H1 (cell line): ENCODE measurements at regions not wholly inside any gene's neighbourhood (a gene's known extent, or its start where the extent isn't known, plus 50 kb on each side); places are given as distances from the start of the nearest gene placed in this dataset.

Experiments used
- CTCF ChIA-PET: fragments of 300-600 bp; sonication (Branson Sonifier 250); formaldehyde crosslinking; loops from one replicate; lab custom pipeline; 2021; ENCODE audit not compliant: partially characterized antibody; lab: Charles Lee
- POLR2A ChIA-PET: fragments of 300-600 bp; sonication (Branson Sonifier 250); formaldehyde crosslinking; loops from one replicate; lab custom pipeline; 2021; ENCODE audit warnings: inconsistent platforms; ENCODE audit not compliant: partially characterized antibody; lab: Charles Lee
- DNase-seq, 2 experiments: peaks; one replicate each; pipeline versions ENCODE4 v3.0.0 to v3.0.0-alpha.2; 2010 to 2022; ENCODE audit warnings: low spot score in 2 of 2, low read depth in 1 of 2, mixed read lengths in 1 of 2
- FAIRE-seq: peaks from 2 replicates; lab custom pipeline; 2011; peaks lifted over from hg19 to GRCh38; lab: Jason Lieb, UNC
- H2AFZ ChIP-seq: 2 replicates; pipeline ENCODE4 v1.8.1; 2012; ENCODE audit warnings: low read length, inconsistent platforms
- H2AK5ac ChIP-seq: 2 replicates; pipeline ENCODE4 v1.6.1; 2013; ENCODE audit warnings: low read depth, low read length
- H2BK120ac ChIP-seq: replicated peaks from 2 replicates; pipeline ENCODE3; 2013; ENCODE audit warnings: low read depth, low read length, inconsistent platforms
- H2BK12ac ChIP-seq: 2 replicates; pipeline ENCODE4 v1.6.1; 2013; ENCODE audit warnings: low read depth, low read length
- H2BK15ac ChIP-seq: 2 replicates; pipeline ENCODE4 v1.6.1; 2013; ENCODE audit warnings: low read length
- H2BK20ac ChIP-seq: 2 replicates; pipeline ENCODE4 v1.6.1; 2013; ENCODE audit warnings: low read length
- H2BK5ac ChIP-seq: 2 replicates; pipeline ENCODE4 v1.6.1; 2013; ENCODE audit warnings: low read depth, low read length
- H3K14ac ChIP-seq: 2 replicates; pipeline ENCODE4 v1.6.1; 2013; ENCODE audit warnings: inconsistent platforms; ENCODE audit not compliant: insufficient read length
- H3K18ac ChIP-seq: 2 replicates; pipeline ENCODE4 v1.6.1; 2013; ENCODE audit warnings: low read length; ENCODE audit errors: extremely low read depth
- H3K23ac ChIP-seq: 2 replicates; pipeline ENCODE4 v1.6.1; 2013; ENCODE audit warnings: inconsistent platforms; ENCODE audit not compliant: insufficient read length
- H3K23me2 ChIP-seq: 2 replicates; pipeline ENCODE4 v1.6.1; 2013; ENCODE audit warnings: low read depth, low read length
- H3K27ac ChIP-seq: 2 replicates; pipeline ENCODE4 v1.6.1; 2011; ENCODE audit warnings: low read depth, low read length, inconsistent platforms
- H3K27me3 ChIP-seq, 4 experiments: replicated peaks in 1 of 4; 1 replicate in 1 of 4; 2 replicates in 3 of 4; pipeline versions ENCODE4 v1.6.1 to v1.8.1; 2011 to 2013; ENCODE audit warnings: low read length in 3 of 4, mild to moderate bottlenecking in 3 of 4, inconsistent platforms in 2 of 4, mixed read lengths in 2 of 4, moderate library complexity in 1 of 4; ENCODE audit not compliant: control insufficient read depth in 3 of 4, insufficient read depth in 3 of 4; ENCODE audit errors: extremely low read depth in 1 of 4
- H3K36me3 ChIP-seq, 4 experiments: 2 replicates each; pipeline versions ENCODE4 v1.6.1 to v1.8.1; 2011 to 2013; ENCODE audit warnings: mild to moderate bottlenecking in 4 of 4, low read length in 3 of 4, moderate library complexity in 2 of 4, control low read depth in 1 of 4, inconsistent platforms in 1 of 4; ENCODE audit not compliant: insufficient read depth in 4 of 4, control insufficient read depth in 2 of 4
- H3K4ac ChIP-seq: replicated peaks from 2 replicates; pipeline ENCODE3; 2013; ENCODE audit warnings: low read length, low read depth, mixed read lengths, inconsistent platforms; ENCODE audit not compliant: insufficient read length
- H3K4me1 ChIP-seq, 4 experiments: replicated peaks in 1 of 4; 1 replicate in 1 of 4; 2 replicates in 3 of 4; pipeline versions ENCODE4 v1.6.1 to v1.8.1; 2011 to 2013; ENCODE audit warnings: low read length in 3 of 4, inconsistent platforms in 2 of 4, mixed read lengths in 1 of 4; ENCODE audit not compliant: insufficient read depth in 4 of 4, control insufficient read depth in 3 of 4
- H3K4me2 ChIP-seq, 2 experiments: 2 replicates each; pipeline versions ENCODE4 v1.6.1 to v1.8.1; 2011 to 2013; ENCODE audit warnings: low read depth in 2 of 2, low read length in 2 of 2, control low read depth in 1 of 2, inconsistent platforms in 1 of 2, mild to moderate bottlenecking in 1 of 2; ENCODE audit not compliant: insufficient read depth in 1 of 2
- H3K4me3 ChIP-seq, 4 experiments: fragments of 200-600, 300-600 bp in 1 of 4; sonication (generic), shearing (Covaris generic), sonication (Bioruptor Twin) in 1 of 4; 2 replicates each; pipeline versions ENCODE4 v1.5.1 to v1.8.1; 2011 to 2016; ENCODE audit warnings: low read length in 4 of 4, low read depth in 3 of 4, control low read depth in 2 of 4, inconsistent platforms in 2 of 4, mild to moderate bottlenecking in 2 of 4, mixed read lengths in 1 of 4, moderate library complexity in 1 of 4; ENCODE audit not compliant: insufficient read depth in 2 of 4; ENCODE audit errors: extremely low read depth in 1 of 4
- H3K56ac ChIP-seq: replicated peaks from 2 replicates; pipeline ENCODE3; 2013; ENCODE audit warnings: low read depth, mild to moderate bottlenecking, mixed read lengths, low read length, inconsistent platforms; ENCODE audit not compliant: insufficient read length
- H3K79me1 ChIP-seq: 2 replicates; pipeline ENCODE4 v1.6.1; 2013; ENCODE audit warnings: low read depth, low read length, control low read depth
- H3K79me2 ChIP-seq, 2 experiments: 2 replicates each; pipeline versions ENCODE4 v1.6.1 to v1.8.1; 2012 to 2013; ENCODE audit warnings: low read length in 2 of 2, mild to moderate bottlenecking in 2 of 2, inconsistent platforms in 1 of 2; ENCODE audit not compliant: insufficient read depth in 2 of 2, control insufficient read depth in 1 of 2
- H3K9ac ChIP-seq, 4 experiments: replicated peaks in 1 of 4; 1 replicate in 1 of 4; 2 replicates in 3 of 4; pipeline versions ENCODE4 v1.6.1 to v1.8.1; 2011 to 2013; ENCODE audit warnings: low read depth in 3 of 4, low read length in 3 of 4, control low read depth in 2 of 4, mild to moderate bottlenecking in 2 of 4, moderate library complexity in 2 of 4, inconsistent platforms in 1 of 4; ENCODE audit errors: extremely low read depth in 1 of 4
- H3K9me3 ChIP-seq, 2 experiments: 2 replicates each; pipeline versions ENCODE4 v1.6.1 to v1.8.1; 2012 to 2013; ENCODE audit warnings: mild to moderate bottlenecking in 2 of 2, moderate library complexity in 2 of 2, control low read depth in 1 of 2, inconsistent platforms in 1 of 2, low read depth in 1 of 2, low read length in 1 of 2, mixed read lengths in 1 of 2; ENCODE audit not compliant: insufficient read depth in 2 of 2
- H4K20me1 ChIP-seq, 2 experiments: replicated peaks in 1 of 2; 2 replicates each; pipeline versions ENCODE3 to v1.8.1; 2011 to 2013; ENCODE audit warnings: inconsistent platforms in 2 of 2, low read length in 2 of 2, mild to moderate bottlenecking in 1 of 2; ENCODE audit not compliant: insufficient read depth in 2 of 2, control insufficient read depth in 1 of 2
- H4K5ac ChIP-seq: 2 replicates; pipeline ENCODE4 v1.6.1; 2013; ENCODE audit warnings: low read length, low read depth, mixed read lengths, inconsistent platforms; ENCODE audit not compliant: insufficient read length
- H4K8ac ChIP-seq: 2 replicates; pipeline ENCODE4 v1.8.0; 2013; ENCODE audit warnings: mild to moderate bottlenecking, moderate library complexity, low read length, inconsistent platforms; ENCODE audit not compliant: insufficient read depth; ENCODE audit errors: extremely low read depth
- H4K91ac ChIP-seq: replicated peaks from 2 replicates; pipeline ENCODE3; 2013; ENCODE audit warnings: low read length, mixed read lengths, inconsistent platforms; ENCODE audit not compliant: insufficient read length
- ATF2 ChIP-seq: IDR thresholded peaks from 2 replicates; pipeline ENCODE4 v1.6.1; 2012; ENCODE audit warnings: low read length, inconsistent platforms
- CBX5 ChIP-seq: fragments of 300-800, 300-1000 bp; sonication (generic); IDR thresholded peaks from 2 replicates; pipeline ENCODE4 v1.7.1; 2016; ENCODE audit warnings: antibody characterized with exemption, low read length, low read depth
- EP300 ChIP-seq, 2 experiments: IDR thresholded peaks; 1 replicate in 1 of 2; 2 replicates in 1 of 2; pipeline ENCODE4 v1.6.1; 2011 to 2012; ENCODE audit warnings: low read depth in 2 of 2, low read length in 2 of 2, mild to moderate bottlenecking in 2 of 2, borderline replicate concordance in 1 of 2, inconsistent platforms in 1 of 2, moderate library complexity in 1 of 2
- HDAC2 ChIP-seq, 2 experiments: fragments of 300-600 bp in 1 of 2; sonication (generic) in 1 of 2; IDR thresholded peaks; 2 replicates each; pipeline ENCODE4 v1.6.1; 2011 to 2012; ENCODE audit warnings: low read depth in 2 of 2, low read length in 2 of 2, mild to moderate bottlenecking in 2 of 2, moderate library complexity in 2 of 2, borderline replicate concordance in 1 of 2, inconsistent platforms in 1 of 2
- JUN ChIP-seq: IDR thresholded peaks from 2 replicates; pipeline ENCODE4 v1.6.1; 2011; ENCODE audit warnings: low read depth, mild to moderate bottlenecking, improper control_type of control experiment, low read length
- PHF8 ChIP-seq: fragments of 200-600 bp; sonication (generic); conservative IDR thresholded peaks from 2 replicates; pipeline ENCODE4 v1.7.1; 2012; ENCODE audit warnings: low read depth, mild to moderate bottlenecking, inconsistent platforms, low read length, moderate library complexity
- POLR2AphosphoS5 ChIP-seq: IDR thresholded peaks from 2 replicates; pipeline ENCODE4 v1.6.1; 2011; ENCODE audit warnings: low read depth, low read length
- SP2 ChIP-seq: IDR thresholded peaks from 2 replicates; pipeline ENCODE4 v1.6.1; 2012; ENCODE audit warnings: mild to moderate bottlenecking, low read length, inconsistent platforms
- SP4 ChIP-seq: IDR thresholded peaks from 2 replicates; pipeline ENCODE4 v1.6.1; 2012; ENCODE audit warnings: low read length, inconsistent platforms
- SUZ12 ChIP-seq: fragments of 200-600 bp; sonication (generic); IDR thresholded peaks from 2 replicates; pipeline ENCODE4 v1.6.1; 2012; ENCODE audit warnings: mild to moderate bottlenecking, inconsistent platforms, low read length, moderate library complexity, mixed read lengths
- YY1 ChIP-seq: IDR thresholded peaks from 2 replicates; pipeline ENCODE4 v1.6.1; 2011; ENCODE audit warnings: low read depth, mild to moderate bottlenecking, low read length
- WGBS, 2 experiments: shearing (Covaris generic) in 1 of 2; methylation state at CpG; one replicate each; pipeline versions ENCODE4 v1.1.6 to v1.1.7; 2013 to 2015; ENCODE audit warnings: low lambda C conversion rate in 2 of 2, mixed read lengths in 2 of 2, inconsistent platforms in 1 of 2, low coverage in 1 of 2, missing lambda C conversion rate in 1 of 2; ENCODE audit not compliant: insufficient replicate concordance in 2 of 2, insufficient coverage in 1 of 2, insufficient read length in 1 of 2; ENCODE audit errors: extremely low coverage in 1 of 2, missing lambda C conversion rate in 1 of 2; 5-methylcytosine and 5-hydroxymethylcytosine counted together

GRCh38 chrX:116342903-116343302, 93.5 kb upstream of the SLC6A14 start:
- DNase-seq (no peak), FAIRE-seq (no peak)
- Histone ChIP-seq H2BK20ac (no peak overlapping the region), H3K9me3 (no peaks in the 10 kb centered on the region), H2BK15ac (no peak overlapping the region), H4K91ac (no peak overlapping the region), H3K4me1 (no peaks in the 10 kb centered on the region), H3K79me1 (no peaks in the 10 kb centered on the region), H3K23ac (no peak overlapping the region), H2BK5ac (no peak overlapping the region), H3K14ac (no peak overlapping the region), H2AFZ (no peak overlapping the region), H3K4ac (no peak overlapping the region), H3K4me3 (no peak overlapping the region), H3K79me2 (no peaks in the 10 kb centered on the region), H3K23me2 (no peaks in the 10 kb centered on the region), H3K56ac (no peak overlapping the region), H4K20me1 (no peaks in the 10 kb centered on the region), H3K36me3 (no peaks in the 10 kb centered on the region), H2BK12ac (no peak overlapping the region), H4K8ac (no peak overlapping the region), H2BK120ac (no peak overlapping the region), H2AK5ac (no peak overlapping the region), H3K18ac (no peak overlapping the region), H3K4me2 (no peak overlapping the region), H4K5ac (no peak overlapping the region), H3K27ac (no peak overlapping the region), H3K27me3 (no peaks in the 10 kb centered on the region), H3K9ac (no peak overlapping the region)
- CTCF ChIA-PET: no interaction called here
- 96% methylated on average over 4 of the region's 4 CpGs; no CpG with 5 or more reads in 1 of the 2 experiments for WGBS, 2 experiments
- POLR2A ChIA-PET: no interaction called here
- no peak for TF ChIP-seq ATF2
- no peak for TF ChIP-seq PHF8
- TF ChIP-seq YY1: no peak
- TF ChIP-seq EP300 (IDR thresholded peaks at IDR 0.05; ENCODE audit: borderline replicate concordance in 1 of 2, low read depth in 2 of 2, low read length in 2 of 2): no peak
- no peak for TF ChIP-seq SUZ12
- TF ChIP-seq SP2: no peak
- TF ChIP-seq POLR2AphosphoS5: no peak
- TF ChIP-seq JUN: no peak
- no peak for TF ChIP-seq SP4
- TF ChIP-seq HDAC2 (IDR thresholded peaks at IDR 0.05; ENCODE audit: borderline replicate concordance in 1 of 2, low read depth in 2 of 2, low read length in 2 of 2): no peak
- TF ChIP-seq CBX5: no peak
